ENCODE measurements at regions not wholly inside any gene's neighbourhood (a gene's known extent, or its start where the extent isn't known, plus 50 kb on each side); places are given as distances from the start of the nearest gene placed in this dataset.
"Not testable (repeated sequence)": the region's sequence is repeated elsewhere in the genome, so short reads cannot be mapped to it uniquely, and the experiment has no call there.

DNA sequence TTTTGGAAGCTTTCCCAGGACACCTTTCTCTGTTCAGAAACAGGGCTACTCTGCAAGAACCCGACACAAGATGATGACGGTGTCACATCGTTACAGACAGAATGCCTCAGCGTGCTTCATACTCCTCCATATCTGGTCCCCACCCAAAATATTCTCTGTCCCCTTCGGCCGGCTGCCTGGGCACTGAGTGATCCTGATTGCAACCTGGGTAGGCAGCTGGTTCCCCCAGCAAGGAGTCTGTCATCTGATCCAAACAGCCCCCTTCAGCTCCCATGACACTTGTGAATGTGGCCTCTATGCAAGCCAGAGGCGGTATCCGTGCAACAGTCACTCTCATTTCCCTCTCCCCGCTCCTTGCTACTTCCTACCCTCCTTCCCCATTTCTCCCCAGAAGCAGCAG, 431.7 kb upstream of the B3GAT1 start:
- intact Hi-C loops (cut with DNase I), result no loop called here
- no peak for DNase-seq
- TF ChIP-seq, protein P1, sequence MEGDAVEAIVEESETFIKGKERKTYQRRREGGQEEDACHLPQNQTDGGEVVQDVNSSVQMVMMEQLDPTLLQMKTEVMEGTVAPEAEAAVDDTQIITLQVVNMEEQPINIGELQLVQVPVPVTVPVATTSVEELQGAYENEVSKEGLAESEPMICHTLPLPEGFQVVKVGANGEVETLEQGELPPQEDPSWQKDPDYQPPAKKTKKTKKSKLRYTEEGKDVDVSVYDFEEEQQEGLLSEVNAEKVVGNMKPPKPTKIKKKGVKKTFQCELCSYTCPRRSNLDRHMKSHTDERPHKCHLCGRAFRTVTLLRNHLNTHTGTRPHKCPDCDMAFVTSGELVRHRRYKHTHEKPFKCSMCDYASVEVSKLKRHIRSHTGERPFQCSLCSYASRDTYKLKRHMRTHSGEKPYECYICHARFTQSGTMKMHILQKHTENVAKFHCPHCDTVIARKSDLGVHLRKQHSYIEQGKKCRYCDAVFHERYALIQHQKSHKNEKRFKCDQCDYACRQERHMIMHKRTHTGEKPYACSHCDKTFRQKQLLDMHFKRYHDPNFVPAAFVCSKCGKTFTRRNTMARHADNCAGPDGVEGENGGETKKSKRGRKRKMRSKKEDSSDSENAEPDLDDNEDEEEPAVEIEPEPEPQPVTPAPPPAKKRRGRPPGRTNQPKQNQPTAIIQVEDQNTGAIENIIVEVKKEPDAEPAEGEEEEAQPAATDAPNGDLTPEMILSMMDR (IDR thresholded peaks at IDR 0.05), result no peak
- no peak for TF ChIP-seq POLR2A (IDR thresholded peaks at IDR 0.05)
- Histone ChIP-seq H3K36me3 (no peaks in the 10 kb centered on the region), H3K4me1 (no peaks in the 10 kb centered on the region), H3K9me3 (no peaks in the 10 kb centered on the region), H3K4me3 (replicated peaks in 1 of 3) (no peak overlapping the region), H3K27ac (no peak overlapping the region), H3K27me3 (no peaks in the 10 kb centered on the region)
- 84 to 86% methylated on average over 9 of the region's 9 CpGs for WGBS, 2 donors

DNA sequence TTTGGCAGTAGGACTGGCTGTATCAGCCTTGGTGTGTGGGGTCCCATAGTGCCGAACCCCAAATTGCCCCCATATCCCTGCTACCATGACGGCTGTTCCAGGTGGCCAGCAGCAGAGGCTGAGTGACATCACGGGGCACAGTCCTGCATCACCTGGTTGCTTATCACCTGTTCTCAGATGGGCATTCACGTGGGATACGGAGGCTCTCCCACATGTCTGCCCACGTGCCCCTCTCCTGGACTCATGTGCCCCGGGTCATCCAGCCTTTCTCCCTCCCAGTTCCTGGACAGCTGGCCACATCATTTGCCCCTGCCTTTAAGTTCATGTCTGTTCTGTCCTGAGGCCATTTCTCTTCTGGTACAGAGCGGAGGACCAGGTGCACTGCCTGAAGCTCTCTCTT, 431.0 kb upstream of the B3GAT1 start:
- 92 to 94% methylated on average over 5 to 7 of the region's 8 CpGs for WGBS, 2 donors
- Histone ChIP-seq H3K36me3 (no peaks in the 10 kb centered on the region), H3K9me3 (no peaks in the 10 kb centered on the region), H3K4me1 (no peaks in the 10 kb centered on the region), H3K27ac (no peak overlapping the region), H3K4me3 (replicated peaks in 1 of 3) (no peak overlapping the region), H3K27me3 (no peaks in the 10 kb centered on the region)
- intact Hi-C loops (cut with DNase I), result no loop called here
- no peak for TF ChIP-seq POLR2A (IDR thresholded peaks at IDR 0.05)
- TF ChIP-seq, protein P1 (IDR thresholded peaks at IDR 0.05), result no peak
- DNase-seq, result no peak

DNA sequence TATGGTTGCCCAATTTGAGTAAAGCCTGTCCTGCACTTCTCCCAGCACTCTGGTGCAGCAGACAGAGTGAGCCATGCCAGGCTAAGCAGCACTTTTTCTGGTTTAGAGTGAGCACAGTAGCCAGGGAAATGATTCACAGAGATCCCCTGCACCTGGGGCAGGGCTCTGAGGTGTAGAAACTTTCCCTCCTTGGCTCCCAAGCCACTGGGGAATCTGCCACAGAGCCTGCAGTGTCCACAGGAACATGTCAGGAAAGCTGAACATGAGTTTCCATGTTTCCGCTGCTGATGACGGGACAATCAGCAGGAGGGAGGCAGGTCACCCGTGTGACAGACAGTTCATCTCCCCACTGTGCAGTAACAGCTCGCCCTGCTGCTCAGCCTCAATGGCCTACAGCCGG, 429.9 kb upstream of the B3GAT1 start:
- no peaks in the 10 kb centered on the region for H3K9me3 ChIP-seq
- no peak for DNase-seq
- no peaks in the 10 kb centered on the region for H3K4me1 ChIP-seq
- H3K36me3 ChIP-seq, result no peaks in the 10 kb centered on the region
- no peak overlapping the region for H3K4me3 ChIP-seq (replicated peaks in 1 of 3)
- WGBS, 2 donors, result 88% methylated on average over 1 of the region's 5 CpGs; no CpG with 5 or more reads in 1 of the 2 donors
- intact Hi-C loops (cut with DNase I), result no loop called here
- no peak for TF ChIP-seq POLR2A (IDR thresholded peaks at IDR 0.05)
- TF ChIP-seq, protein P1 (IDR thresholded peaks at IDR 0.05), result no peak
- no peak overlapping the region for H3K27ac ChIP-seq
- no peaks in the 10 kb centered on the region for H3K27me3 ChIP-seq

GRCh38 chr11:134841411-134841810, 429.4 kb upstream of the B3GAT1 start:
- TF ChIP-seq, protein P1 (IDR thresholded peaks at IDR 0.05), result no peak
- no peak for TF ChIP-seq POLR2A (IDR thresholded peaks at IDR 0.05)

GRCh38 chr11:134840945-134841344, 428.9 kb upstream of the B3GAT1 start:
- H3K27me3 ChIP-seq, result no peaks in the 10 kb centered on the region
- no peak overlapping the region for H3K27ac ChIP-seq
- intact Hi-C loops (cut with DNase I), result no loop called here
- DNase-seq, result no peak
- H3K4me1 ChIP-seq, result no peaks in the 10 kb centered on the region
- no peaks in the 10 kb centered on the region for H3K9me3 ChIP-seq
- WGBS, 2 donors, result 80 to 83% methylated on average over 7 of the region's 7 CpGs
- H3K36me3 ChIP-seq, result no peaks in the 10 kb centered on the region
- TF ChIP-seq, protein P1 (IDR thresholded peaks at IDR 0.05), result no peak
- no peak for TF ChIP-seq POLR2A (IDR thresholded peaks at IDR 0.05)
- no peak overlapping the region for H3K4me3 ChIP-seq (replicated peaks in 1 of 3)

More at GRCh38 chr11:134841411-134841810, 429.4 kb upstream of the B3GAT1 start:
- intact Hi-C loops (cut with DNase I), result no loop called here
- no peaks in the 10 kb centered on the region for H3K36me3 ChIP-seq
- DNase-seq, result no peak
- H3K9me3 ChIP-seq, result no peaks in the 10 kb centered on the region
- H3K4me1 ChIP-seq, result no peaks in the 10 kb centered on the region
- no peak overlapping the region for H3K4me3 ChIP-seq (replicated peaks in 1 of 3)
- no peaks in the 10 kb centered on the region for H3K27me3 ChIP-seq
- WGBS, 2 donors, result 59 to 68% methylated on average over 5 of the region's 5 CpGs
- no peak overlapping the region for H3K27ac ChIP-seq

GRCh38 chr11:134840165-134840564, 428.1 kb upstream of the B3GAT1 start:
- intact Hi-C loops (cut with DNase I); H3K36me3 ChIP-seq; H3K4me1 ChIP-seq; H3K27ac ChIP-seq; H3K4me3 ChIP-seq (replicated peaks in 1 of 3); H3K9me3 ChIP-seq; DNase-seq; H3K27me3 ChIP-seq: not testable (repeated sequence)
- WGBS, 2 donors, result 70 to 86% methylated on average over 1 to 4 of the region's 4 CpGs

All from thyroid gland (tissue), 4 donors.